Uterus (tissue), 3 donors: ENCODE measurements at regions not wholly inside any gene's neighbourhood (a gene's known extent, or its start where the extent isn't known, plus 50 kb on each side); places are given as distances from the start of the nearest gene placed in this dataset.
"Not testable (repeated sequence)": the region's sequence is repeated elsewhere in the genome, so short reads cannot be mapped to it uniquely, and the experiment has no call there.

Experiments
- DNase-seq, 2 donors: peaks; one replicate each; pipeline ENCODE4 v3.0.0-alpha.2; 2019 to 2020
- H3K27ac ChIP-seq, 2 donors: fragments of 200-600 bp; sonication (generic); 1 replicate in 1 of 2; 2 replicates in 1 of 2; pipeline ENCODE4 v1.5.1; 2016 to 2018
- H3K27me3 ChIP-seq, 2 donors: fragments of 200-600 bp; sonication (generic); one replicate each; pipeline ENCODE4 v1.5.1; 2018 to 2019; ENCODE audit warnings: control low read depth in 1 of 2
- H3K36me3 ChIP-seq, 2 donors: fragments of 200-600 bp; sonication (generic); one replicate each; pipeline ENCODE4 v1.5.1; 2019; ENCODE audit warnings: control low read depth in 1 of 2
- H3K4me1 ChIP-seq, 2 donors: fragments of 200-600 bp; sonication (generic); one replicate each; pipeline ENCODE4 v1.5.1; 2018 to 2019; ENCODE audit warnings: control low read depth in 1 of 2
- H3K4me3 ChIP-seq, 2 donors: fragments of 200-600 bp; sonication (generic); 1 replicate in 1 of 2; 2 replicates in 1 of 2; pipeline ENCODE4 v1.5.1; 2018 to 2019; ENCODE audit warnings: mild to moderate bottlenecking in 1 of 2
- H3K9me3 ChIP-seq, 2 donors: fragments of 200-600 bp; sonication (generic); one replicate each; pipeline ENCODE4 v1.5.1; 2019; ENCODE audit warnings: control low read depth in 1 of 2
- POLR2A ChIP-seq, 2 donors: fragments of 450-650 bp; IDR thresholded peaks; one replicate each; pipeline ENCODE4 v1.6.1; 2016; ENCODE audit warnings: antibody characterized with exemption in 2 of 2, mild to moderate bottlenecking in 1 of 2, moderate library complexity in 1 of 2
- intact Hi-C: fragments of 100-400 bp; cut with DNase I; formaldehyde crosslinking; loops from one replicate; pipeline ENCODE4 v1.15.1; 2023; ENCODE audit warnings: low total_unique reads
- TF ChIP-seq, protein P1 (sequence below), 4 experiments: fragments of 200-600 bp in 2 of 4; fragments of 450-650 bp in 2 of 4; sonication (generic) in 2 of 4; IDR thresholded peaks; one replicate each; pipeline ENCODE4 v1.5.1; 2016 to 2019; ENCODE audit warnings: antibody characterized with exemption in 4 of 4, mild to moderate bottlenecking in 2 of 4, moderate library complexity in 1 of 4
- donor health status: DM: yes; HTN: yes; CAD: no.

DNA sequence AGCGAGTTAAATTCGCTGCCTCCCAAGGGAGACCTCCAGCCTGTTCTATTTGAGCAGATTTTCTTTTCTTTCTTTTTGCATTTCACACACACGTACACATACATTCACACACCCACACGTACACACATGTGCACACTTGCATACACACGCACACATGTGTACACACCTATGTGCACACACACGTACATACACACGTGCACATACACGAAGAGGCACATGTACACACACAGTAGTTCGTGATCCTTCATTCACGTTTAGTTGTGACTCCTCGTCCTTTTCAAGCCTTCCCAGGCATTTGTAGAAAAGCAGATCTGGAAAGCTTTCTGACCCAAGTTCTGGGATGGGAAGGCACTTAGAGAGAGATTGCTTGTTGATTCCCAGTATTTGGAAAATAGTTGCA is 290.8 kb upstream of the COBL start:
- no peak for DNase-seq
- Histone ChIP-seq H3K9me3 (no peaks in the 10 kb centered on the region), H3K4me3 (no peak overlapping the region), H3K4me1 (no peaks in the 10 kb centered on the region), H3K27ac (no peak overlapping the region), H3K36me3 (no peaks in the 10 kb centered on the region), H3K27me3 (no peaks in the 10 kb centered on the region)
- TF ChIP-seq, protein P1, sequence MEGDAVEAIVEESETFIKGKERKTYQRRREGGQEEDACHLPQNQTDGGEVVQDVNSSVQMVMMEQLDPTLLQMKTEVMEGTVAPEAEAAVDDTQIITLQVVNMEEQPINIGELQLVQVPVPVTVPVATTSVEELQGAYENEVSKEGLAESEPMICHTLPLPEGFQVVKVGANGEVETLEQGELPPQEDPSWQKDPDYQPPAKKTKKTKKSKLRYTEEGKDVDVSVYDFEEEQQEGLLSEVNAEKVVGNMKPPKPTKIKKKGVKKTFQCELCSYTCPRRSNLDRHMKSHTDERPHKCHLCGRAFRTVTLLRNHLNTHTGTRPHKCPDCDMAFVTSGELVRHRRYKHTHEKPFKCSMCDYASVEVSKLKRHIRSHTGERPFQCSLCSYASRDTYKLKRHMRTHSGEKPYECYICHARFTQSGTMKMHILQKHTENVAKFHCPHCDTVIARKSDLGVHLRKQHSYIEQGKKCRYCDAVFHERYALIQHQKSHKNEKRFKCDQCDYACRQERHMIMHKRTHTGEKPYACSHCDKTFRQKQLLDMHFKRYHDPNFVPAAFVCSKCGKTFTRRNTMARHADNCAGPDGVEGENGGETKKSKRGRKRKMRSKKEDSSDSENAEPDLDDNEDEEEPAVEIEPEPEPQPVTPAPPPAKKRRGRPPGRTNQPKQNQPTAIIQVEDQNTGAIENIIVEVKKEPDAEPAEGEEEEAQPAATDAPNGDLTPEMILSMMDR (IDR thresholded peaks at IDR 0.05) = no peak
- TF ChIP-seq POLR2A (IDR thresholded peaks at IDR 0.05) = no peak
- intact Hi-C loops = no loop called here

DNA sequence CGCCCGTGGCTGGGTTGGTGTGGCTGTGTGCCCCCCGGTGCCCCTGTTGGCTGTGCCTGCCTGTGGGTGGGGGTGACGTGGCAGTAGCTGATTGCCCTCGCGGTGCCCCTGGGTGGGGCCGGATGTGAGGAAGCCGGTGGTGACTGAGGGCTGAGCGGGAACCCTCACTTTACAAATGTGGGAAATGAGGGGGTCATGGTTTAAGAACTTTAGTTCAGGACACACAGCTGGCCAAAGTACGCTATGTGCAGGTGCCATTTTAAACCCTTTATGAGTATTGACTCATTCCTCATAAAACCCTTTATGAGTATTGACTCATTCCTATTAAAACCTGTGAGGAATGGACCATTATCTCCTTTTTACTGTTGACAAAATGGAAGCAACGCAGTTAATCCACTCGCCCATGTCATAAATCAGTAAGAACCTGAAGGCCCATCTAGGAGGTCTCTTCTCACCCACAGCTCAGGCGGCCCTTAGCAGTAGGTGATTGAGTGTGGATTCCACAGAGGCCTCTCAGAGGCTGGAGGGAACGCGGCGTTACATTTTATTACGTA is 290.1 kb upstream of the COBL start:
- H3K4me1 ChIP-seq = no peaks in the 10 kb centered on the region
- intact Hi-C loops = no loop called here
- no peaks in the 10 kb centered on the region for H3K9me3 ChIP-seq
- TF ChIP-seq POLR2A (IDR thresholded peaks at IDR 0.05) = no peak
- TF ChIP-seq, protein P1 (IDR thresholded peaks at IDR 0.05) = no peak
- no peaks in the 10 kb centered on the region for H3K36me3 ChIP-seq
- no peaks in the 10 kb centered on the region for H3K27me3 ChIP-seq
- no peak overlapping the region for H3K4me3 ChIP-seq
- H3K27ac ChIP-seq = no peak overlapping the region
- DNase-seq = no peak

DNA sequence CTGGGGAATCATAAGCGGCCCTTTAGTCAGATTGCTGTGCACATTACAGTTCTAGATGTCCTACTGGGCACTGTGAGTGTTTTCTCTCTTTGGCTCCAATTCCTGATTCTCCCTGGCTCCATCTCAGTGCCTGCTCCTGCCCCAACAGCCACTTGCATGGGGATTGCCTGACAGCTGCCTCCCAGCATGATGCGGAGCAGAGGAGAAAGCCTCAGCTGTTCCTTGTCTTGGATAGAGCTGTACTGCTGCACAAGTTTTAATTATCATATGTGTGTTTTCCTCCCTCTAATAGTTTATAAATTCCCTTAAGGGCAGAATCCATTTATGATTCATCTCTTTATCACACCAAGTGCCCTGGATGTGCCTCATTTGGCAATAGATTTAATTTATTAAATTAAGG is 285.8 kb upstream of the COBL start:
- Histone ChIP-seq H3K27ac (no peak overlapping the region), H3K4me1 (no peaks in the 10 kb centered on the region), H3K4me3 (no peak overlapping the region), H3K36me3 (no peaks in the 10 kb centered on the region), H3K9me3 (no peaks in the 10 kb centered on the region), H3K27me3 (no peaks in the 10 kb centered on the region)
- intact Hi-C loops = no loop called here
- TF ChIP-seq, protein P1 (IDR thresholded peaks at IDR 0.05) = no peak
- no peak for TF ChIP-seq POLR2A (IDR thresholded peaks at IDR 0.05)
- DNase-seq = no peak

DNA sequence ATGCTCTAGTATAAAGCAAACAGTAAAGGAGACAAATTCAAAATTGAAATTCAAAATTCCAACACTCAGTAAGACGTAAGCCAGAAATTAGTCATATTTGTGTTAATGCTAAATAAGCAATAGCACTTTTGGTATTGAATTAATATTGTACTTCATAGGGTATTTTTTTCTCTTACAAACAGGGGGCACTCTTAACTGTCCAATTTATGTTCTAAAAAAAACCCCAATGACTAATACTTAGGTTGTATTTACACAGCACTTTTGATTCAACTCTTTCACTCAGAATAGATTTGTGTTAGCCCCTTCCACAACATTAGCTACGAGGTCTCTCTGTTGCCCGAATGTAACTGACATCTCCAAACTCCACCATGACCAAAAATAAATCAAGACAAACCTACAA is 284.9 kb upstream of the COBL start:
- Histone ChIP-seq H3K27ac (no peak overlapping the region), H3K4me3 (no peak overlapping the region), H3K4me1 (no peaks in the 10 kb centered on the region), H3K9me3 (no peaks in the 10 kb centered on the region), H3K36me3 (no peaks in the 10 kb centered on the region), H3K27me3 (no peaks in the 10 kb centered on the region)
- no peak for DNase-seq
- TF ChIP-seq, protein P1 (IDR thresholded peaks at IDR 0.05) = no peak
- TF ChIP-seq POLR2A (IDR thresholded peaks at IDR 0.05) = no peak
- intact Hi-C loops = no loop called here

DNA sequence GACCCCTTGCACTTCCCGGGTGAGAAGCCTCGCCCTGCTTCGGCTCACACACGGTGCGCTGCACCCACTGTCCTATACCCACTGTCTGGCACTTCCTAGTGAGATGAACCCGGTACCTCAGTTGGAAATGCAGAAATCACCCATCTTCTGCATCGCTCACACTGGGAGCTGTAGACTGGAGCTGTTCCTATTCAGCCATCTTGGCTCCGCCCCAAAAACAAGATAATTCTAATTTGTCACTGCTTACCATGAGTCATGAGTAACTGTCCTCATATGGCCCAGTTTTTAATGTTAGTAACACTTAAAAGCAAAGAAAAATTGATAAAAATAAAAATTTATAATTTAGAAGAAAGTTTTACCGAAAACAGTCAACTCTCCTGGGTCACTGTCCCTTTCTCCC is 283.3 kb upstream of the COBL start:
- H3K9me3 ChIP-seq, DNase-seq, H3K27ac ChIP-seq, intact Hi-C loops, H3K4me3 ChIP-seq, H3K27me3 ChIP-seq, H3K4me1 ChIP-seq, H3K36me3 ChIP-seq: not testable (repeated sequence)

DNA sequence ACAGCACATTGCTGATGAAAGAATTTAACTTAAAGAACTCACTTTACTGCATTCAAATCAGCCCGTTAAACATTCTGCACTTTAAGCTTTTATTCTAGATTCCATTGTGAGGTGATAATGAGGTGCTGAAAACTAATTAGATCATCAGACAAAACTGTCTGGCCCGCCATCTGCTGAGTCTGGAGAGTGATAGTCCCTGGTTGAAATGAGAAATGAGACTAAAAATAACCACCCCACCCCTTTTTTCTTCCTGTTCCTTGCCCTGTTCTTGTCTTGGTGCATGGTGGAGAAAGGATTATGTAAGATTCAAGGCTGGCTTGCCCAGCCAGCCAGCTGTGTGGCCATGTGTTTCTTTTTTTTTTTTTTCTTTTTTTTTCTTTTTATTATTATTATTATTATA is 277.0 kb upstream of the COBL start:
- H3K9me3 ChIP-seq = no peaks in the 10 kb centered on the region
- TF ChIP-seq POLR2A (IDR thresholded peaks at IDR 0.05) = no peak
- TF ChIP-seq, protein P1 (IDR thresholded peaks at IDR 0.05) = no peak
- DNase-seq = no peak
- no peak overlapping the region for H3K4me3 ChIP-seq
- no peak overlapping the region for H3K27ac ChIP-seq
- intact Hi-C loops = no loop called here
- H3K27me3 ChIP-seq = no peaks in the 10 kb centered on the region
- no peaks in the 10 kb centered on the region for H3K4me1 ChIP-seq
- no peaks in the 10 kb centered on the region for H3K36me3 ChIP-seq
